Activated naive CD4-positive, alpha-beta T cell treated with anti-CD3 and anti-CD28 coated beads, Interleukin-2, amount 50 U/mL, for 72 hours (primary cell): ENCODE measurements at regions not wholly inside any gene's neighbourhood (a gene's known extent, or its start where the extent isn't known, plus 50 kb on each side); places are given as distances from the start of the nearest gene placed in this dataset.
"Not testable (repeated sequence)": the region's sequence is repeated elsewhere in the genome, so short reads cannot be mapped to it uniquely, and the experiment has no call there.

Experiments
- ATAC-seq, 2 donors: fragments of 150-1000 bp; cut with Tn5 transposase; 2 replicates each; pipeline ENCODE4 v1.10.0; 2021; ENCODE audit warnings: mild to moderate bottlenecking in 2 of 2, moderate library complexity in 2 of 2
- DNase-seq, 2 donors: peaks; one replicate each; pipeline ENCODE4 v3.0.0; 2021 to 2022; ENCODE audit warnings: low spot score in 2 of 2
- H3K27ac Mint-ChIP-seq, 2 donors: one replicate each; pipeline ENCODE4 v1.8.0; 2022; ENCODE audit warnings: mild to moderate bottlenecking in 2 of 2, mixed read lengths in 2 of 2
- H3K36me3 Mint-ChIP-seq, 2 donors: one replicate each; pipeline ENCODE4 v1.8.0; 2022; ENCODE audit warnings: mixed read lengths in 2 of 2
- H3K9me3 Mint-ChIP-seq, 2 donors: one replicate each; pipeline ENCODE4 v1.8.0; 2022; ENCODE audit warnings: mixed read lengths in 2 of 2

DNA sequence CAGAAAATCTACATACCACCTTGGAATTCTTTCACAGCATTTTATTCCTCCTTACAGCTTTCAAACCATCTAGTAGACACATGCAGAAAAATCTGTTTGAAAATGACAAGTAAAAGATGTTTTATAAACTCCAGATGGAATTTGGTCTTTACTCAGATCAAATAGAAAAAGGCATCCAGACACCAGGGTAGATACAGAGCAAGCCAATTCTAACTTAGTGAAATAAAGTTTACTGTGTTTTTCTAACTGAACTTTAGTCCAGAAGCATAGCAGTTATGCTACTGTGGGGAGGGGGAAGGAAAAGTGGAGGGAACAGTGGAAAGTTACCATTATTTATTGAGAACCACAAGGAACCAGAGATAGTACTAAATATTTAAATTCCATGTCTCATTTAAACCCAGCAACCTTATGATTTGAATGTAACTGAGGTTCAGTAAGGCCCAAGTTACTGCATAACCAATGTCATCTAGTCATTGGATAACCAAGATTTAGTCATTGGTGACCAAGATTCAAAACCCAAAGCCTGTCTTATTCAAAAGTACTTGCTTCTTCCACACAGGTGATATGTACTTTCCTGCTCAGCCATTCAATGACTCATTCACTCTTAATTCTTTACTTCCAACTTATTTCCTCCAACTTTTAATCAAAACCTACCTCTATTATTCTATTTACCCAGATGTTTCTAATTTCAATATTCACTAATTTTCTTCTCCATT, 57.7 kb downstream of the RAD51AP2 start:
- H3K36me3 Mint-ChIP-seq: no peaks in the 10 kb centered on the region
- ATAC-seq: no peak

DNA sequence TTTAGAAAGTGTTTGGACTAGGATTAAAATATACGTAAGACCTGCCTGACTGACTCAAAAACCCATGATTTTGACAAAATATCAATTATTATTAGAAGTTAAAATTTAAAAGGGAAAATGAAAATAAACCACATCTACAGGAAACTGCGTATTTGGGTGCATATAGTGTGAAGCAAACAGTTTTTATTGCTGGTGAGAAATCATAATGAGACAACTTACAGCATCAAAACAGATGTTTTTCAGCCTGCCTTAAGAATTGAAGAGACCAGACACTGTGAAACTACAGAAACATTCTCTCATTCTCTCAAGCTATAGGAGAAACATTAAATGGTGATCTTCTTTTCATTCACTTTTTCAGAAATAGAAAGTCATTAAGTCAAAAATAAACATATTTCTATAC, 62.9 kb downstream of the RAD51AP2 start:
- H3K9me3 Mint-ChIP-seq: peaks cover 4% of the 10 kb centered on the region in 2 donors
- ATAC-seq (no peak), DNase-seq (no peak)
- H3K36me3 Mint-ChIP-seq: no peaks in the 10 kb centered on the region
- H3K27ac Mint-ChIP-seq: no peak overlapping the region

More for the DNA sequence above, 57.7 kb downstream of the RAD51AP2 start:
- Mint-ChIP-seq H3K9me3 (peaks cover 6 to 7% of the 10 kb centered on the region in 2 donors), H3K27ac (no peak overlapping the region)
- DNase-seq: no peak

DNA sequence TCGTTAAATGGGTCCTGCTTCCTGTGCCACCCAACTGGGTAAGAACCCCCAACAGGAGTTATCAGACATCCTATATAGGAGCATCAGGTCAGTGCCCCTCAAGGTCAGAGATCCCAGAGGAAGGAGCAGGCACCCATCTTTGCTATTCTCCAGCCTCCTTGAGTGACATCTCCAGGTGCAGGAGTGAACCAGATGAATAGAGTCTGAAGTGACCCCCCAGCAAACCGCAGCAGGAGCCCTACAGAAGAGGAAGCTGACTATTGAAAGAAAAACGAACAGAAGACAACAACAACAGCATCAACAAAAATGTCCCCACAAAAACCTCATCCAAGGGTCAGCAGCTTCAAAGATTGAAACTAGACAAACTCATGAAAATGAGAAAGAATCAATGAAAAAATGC, 72.0 kb downstream of the RAD51AP2 start:
- peak overlapping the region in 1 of 2 donors; percentile 62 for H3K27ac Mint-ChIP-seq

DNA sequence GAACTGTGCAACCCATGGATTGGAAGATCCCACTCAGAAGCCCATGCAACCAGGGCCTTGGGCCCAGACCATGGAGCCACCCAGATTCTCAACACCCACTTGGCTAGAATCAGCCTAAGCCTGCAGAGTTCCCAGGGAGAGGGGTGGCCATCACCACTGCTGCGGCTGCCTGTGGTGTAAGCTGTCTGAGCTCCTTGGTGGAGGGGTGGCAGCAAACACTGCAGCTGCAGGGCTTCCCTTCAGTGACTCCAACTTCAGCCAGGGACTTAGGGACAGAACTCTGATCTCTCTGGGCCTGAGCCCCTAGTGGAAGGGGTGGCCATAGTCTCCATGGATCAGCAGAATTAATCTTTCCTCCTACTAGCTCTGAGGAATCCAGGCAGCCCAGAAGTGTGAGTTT, 72.5 kb downstream of the RAD51AP2 start:
- DNase-seq (no peak), ATAC-seq (no peak)
- peaks cover 15 to 20% of the 10 kb centered on the region in 2 donors for H3K9me3 Mint-ChIP-seq
- no peak overlapping the region for H3K27ac Mint-ChIP-seq
- peaks cover 0 to 6% of the 10 kb centered on the region in 2 donors for H3K36me3 Mint-ChIP-seq

More for the DNA sequence above, 72.0 kb downstream of the RAD51AP2 start:
- not testable (repeated sequence) for DNase-seq, ATAC-seq, H3K36me3 Mint-ChIP-seq
- peaks cover 15 to 20% of the 10 kb centered on the region in 2 donors for H3K9me3 Mint-ChIP-seq

DNA sequence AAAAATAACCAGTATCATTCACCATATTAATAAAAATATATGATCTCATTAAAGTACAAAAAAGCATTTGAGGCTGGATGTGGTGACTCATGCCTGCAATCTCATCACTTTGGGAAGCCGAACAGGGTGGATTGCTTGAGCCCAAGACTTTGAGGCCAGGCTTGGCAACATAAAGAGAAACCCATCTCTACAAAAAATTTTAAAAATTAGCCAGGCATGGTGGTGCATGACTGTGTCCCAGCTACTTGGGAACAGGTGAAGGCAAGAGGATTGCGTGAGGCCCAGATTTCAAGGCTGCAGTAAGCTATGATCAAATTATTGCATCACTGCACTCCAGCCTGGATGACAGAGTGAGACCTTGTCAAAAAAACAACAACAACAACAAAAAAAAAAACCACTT, 75.9 kb downstream of the RAD51AP2 start:
- Mint-ChIP-seq H3K9me3 (peaks cover 10 to 14% of the 10 kb centered on the region in 2 donors), H3K36me3 (no peaks in the 10 kb centered on the region), H3K27ac (no peak overlapping the region)
- DNase-seq: no peak
- no peak for ATAC-seq

DNA sequence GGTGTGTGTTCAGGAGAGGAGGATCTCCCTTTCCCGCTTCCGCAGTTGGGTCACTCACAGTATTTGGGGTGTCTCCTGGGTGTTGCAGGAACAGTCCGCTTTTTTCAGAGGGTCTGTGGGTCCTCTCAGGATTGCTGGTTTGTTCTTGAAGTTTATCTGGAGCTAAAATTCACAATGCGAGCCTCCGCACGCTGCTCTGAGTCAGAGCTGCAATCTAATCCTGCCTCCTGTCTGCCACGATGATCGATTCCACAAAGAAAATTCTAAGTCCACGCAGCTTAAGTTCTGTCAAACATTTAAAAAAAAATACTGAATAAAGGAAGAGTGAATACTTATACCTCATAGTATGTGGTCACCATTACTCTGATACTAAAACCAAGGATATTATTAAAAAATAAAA, 76.5 kb downstream of the RAD51AP2 start:
- ATAC-seq (no peak), DNase-seq (no peak)
- Mint-ChIP-seq H3K9me3 (peaks cover 10 to 12% of the 10 kb centered on the region in 2 donors), H3K27ac (no peak overlapping the region), H3K36me3 (no peaks in the 10 kb centered on the region)

DNA sequence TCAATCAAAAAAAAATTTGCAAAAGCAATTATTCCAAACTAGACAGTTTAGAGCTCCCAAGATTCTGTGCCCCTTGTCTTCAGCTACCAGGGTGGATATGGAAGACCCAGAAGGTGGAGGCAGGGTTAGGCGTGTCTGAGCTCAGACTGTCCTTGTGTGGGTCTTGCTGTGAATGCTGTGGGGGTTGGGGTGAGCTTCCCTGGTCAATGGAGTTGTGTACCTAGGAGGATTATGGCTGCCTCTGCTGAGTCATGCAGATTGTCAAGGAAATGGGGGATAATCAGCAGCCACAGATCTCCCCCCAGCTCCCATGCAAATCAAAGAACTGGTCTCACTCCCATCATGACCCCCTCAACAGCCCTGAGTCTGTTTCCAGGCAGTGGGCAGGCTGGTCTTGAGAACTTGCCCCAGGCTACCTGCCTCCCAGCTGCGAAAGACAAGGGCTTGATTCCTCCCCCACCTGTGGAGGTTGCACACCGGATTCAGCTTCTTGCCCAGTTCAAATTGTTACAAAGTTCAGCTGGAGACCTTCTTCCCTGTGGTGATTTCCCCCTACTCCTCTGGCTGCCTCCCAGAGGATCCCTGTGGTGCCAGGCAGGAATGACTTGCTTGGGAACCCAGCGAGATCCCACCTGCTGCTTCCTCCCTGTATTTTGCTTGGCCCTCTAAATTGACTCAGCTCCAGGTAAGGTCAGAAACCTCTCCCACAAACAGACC, 77.0 kb downstream of the RAD51AP2 start:
- Mint-ChIP-seq H3K27ac (no peak overlapping the region), H3K9me3 (peaks cover 5 to 10% of the 10 kb centered on the region in 2 donors), H3K36me3 (no peaks in the 10 kb centered on the region)
- no peak for DNase-seq
- no peak for ATAC-seq

DNA sequence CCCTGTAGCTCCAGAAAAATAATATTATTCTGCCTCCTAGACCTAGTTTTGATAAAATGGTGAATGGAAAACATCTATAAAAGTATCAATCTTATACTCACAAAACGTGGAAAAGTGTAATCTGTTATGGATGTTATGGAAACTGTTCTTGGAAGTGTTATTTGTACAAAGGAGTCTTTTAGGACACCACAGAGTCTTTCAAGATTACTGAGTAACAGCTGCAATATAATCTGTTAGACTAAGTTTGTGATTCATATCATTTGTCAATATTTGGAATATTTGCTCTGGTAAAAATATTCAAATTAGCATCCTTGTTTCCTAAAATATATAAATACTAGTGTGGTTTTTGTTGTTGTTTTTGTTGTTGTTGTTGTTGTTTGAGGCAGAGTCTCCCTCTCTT, 87.9 kb downstream of the RAD51AP2 start:
- no peak for DNase-seq
- ATAC-seq: no peak
- no peaks in the 10 kb centered on the region for H3K36me3 Mint-ChIP-seq
- no peak overlapping the region for H3K27ac Mint-ChIP-seq
- H3K9me3 Mint-ChIP-seq: no peaks in the 10 kb centered on the region

DNA sequence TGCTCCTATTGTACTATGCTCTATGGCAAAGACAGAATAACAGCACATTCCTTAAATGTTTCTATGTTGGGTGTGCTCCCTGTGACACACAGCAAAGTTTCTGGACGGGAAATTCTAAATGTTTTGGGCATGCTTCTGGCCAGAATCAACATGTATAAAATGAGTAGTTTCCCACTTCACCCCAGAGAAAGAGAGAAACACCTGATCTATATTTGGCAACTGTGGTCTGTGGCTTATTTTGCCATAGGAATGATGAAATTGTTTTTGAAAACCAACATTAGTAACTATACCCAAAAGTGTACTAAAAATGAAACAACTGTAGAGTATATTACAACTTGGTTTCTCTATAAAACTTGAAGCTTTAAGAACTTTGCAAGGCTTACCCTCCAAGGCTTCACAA, 89.1 kb downstream of the RAD51AP2 start:
- ATAC-seq (no peak), DNase-seq (no peak)
- Mint-ChIP-seq H3K9me3 (no peaks in the 10 kb centered on the region), H3K27ac (no peak overlapping the region), H3K36me3 (no peaks in the 10 kb centered on the region)

DNA sequence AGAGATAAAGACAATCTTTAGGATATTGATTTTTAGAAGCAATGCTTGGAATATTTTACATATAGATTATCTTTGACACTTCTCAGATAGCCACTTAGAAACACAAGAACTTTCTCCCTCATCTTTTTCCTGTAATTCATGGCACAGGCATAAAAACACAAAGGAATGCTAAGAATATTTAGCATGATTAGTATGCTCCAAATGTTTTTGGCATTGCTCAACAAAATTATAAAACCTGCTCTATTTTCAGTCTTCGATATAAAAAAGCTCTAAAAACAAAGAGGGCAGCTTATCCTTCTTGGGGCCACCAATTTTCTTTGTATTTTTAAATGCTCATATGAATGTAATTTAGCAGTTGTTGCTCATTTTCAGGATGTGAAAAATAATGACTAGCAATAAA, 90.8 kb downstream of the RAD51AP2 start:
- Mint-ChIP-seq H3K9me3 (no peaks in the 10 kb centered on the region), H3K36me3 (no peaks in the 10 kb centered on the region), H3K27ac (no peak overlapping the region)
- ATAC-seq (no peak), DNase-seq (no peak)

DNA sequence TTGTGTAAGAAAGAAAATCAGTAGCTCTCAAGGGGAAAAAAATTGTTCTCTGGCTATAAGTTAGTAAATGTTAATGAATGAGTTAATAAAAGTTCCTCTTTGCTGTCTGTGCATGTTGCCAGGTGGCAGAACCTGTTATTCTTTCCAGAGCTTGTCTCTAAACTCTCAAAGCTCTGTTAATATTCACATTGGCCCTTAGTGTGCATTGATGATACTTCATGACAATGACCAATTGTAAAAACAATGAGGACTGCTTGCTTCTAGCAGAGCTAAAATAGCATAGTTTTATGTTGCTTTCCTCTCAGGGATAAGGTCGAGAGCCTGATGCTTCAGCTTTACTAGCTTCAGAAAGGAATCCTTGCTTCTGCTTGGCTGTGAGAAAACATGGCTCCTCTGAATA, 91.5 kb downstream of the RAD51AP2 start:
- ATAC-seq: no peak
- DNase-seq: no peak
- Mint-ChIP-seq H3K27ac (no peak overlapping the region), H3K9me3 (no peaks in the 10 kb centered on the region), H3K36me3 (no peaks in the 10 kb centered on the region)

DNA sequence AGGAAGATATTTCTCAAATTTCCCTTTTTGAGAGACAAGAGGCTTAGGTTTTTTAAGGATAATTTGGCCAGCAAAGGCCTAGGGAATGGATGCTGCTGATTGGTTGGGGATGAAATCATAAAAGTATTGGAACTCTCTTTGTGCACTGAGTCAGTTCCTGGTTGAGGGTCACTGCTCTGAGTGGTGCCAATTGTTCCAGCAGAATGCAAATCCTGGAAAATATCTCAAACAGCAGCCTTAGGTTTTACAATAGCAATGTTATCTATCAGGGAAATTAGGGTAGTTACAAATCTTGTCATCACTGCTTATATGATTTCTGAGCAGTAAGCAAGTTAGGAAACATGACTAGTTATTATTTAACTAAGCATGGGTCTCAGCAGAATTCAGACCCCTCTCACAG, 96.2 kb downstream of the RAD51AP2 start:
- Mint-ChIP-seq H3K9me3 (no peaks in the 10 kb centered on the region), H3K36me3 (no peaks in the 10 kb centered on the region), H3K27ac (no peak overlapping the region)
- ATAC-seq (no peak), DNase-seq (no peak)

DNA sequence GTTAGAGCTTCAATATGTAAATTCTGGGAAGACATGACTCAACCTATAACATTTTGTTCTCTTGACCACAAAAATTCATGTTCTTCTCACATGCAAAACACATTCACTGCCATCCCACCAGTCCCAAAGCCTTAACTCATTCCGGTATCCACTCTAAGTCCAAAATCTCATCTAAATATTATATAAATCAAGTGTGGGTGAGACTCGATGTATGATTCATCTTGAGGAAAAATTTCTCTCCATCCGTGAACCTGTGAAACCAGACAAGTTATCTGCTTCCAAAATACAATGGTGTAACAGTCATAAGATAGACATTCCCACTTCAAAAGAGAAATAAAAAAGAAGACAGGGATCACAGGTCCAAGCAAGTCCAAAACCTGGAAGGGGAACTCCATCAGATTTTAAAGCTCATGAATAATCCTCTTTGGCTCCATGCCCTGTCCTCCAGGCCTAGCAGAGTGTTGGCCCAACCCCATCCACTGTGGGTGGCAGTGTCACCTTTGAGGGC, 101.3 kb downstream of the RAD51AP2 start:
- no peaks in the 10 kb centered on the region for H3K36me3 Mint-ChIP-seq
- no peak overlapping the region for H3K27ac Mint-ChIP-seq
- no peak for DNase-seq
- H3K9me3 Mint-ChIP-seq: peaks cover 4 to 7% of the 10 kb centered on the region in 2 donors
- ATAC-seq: no peak

DNA sequence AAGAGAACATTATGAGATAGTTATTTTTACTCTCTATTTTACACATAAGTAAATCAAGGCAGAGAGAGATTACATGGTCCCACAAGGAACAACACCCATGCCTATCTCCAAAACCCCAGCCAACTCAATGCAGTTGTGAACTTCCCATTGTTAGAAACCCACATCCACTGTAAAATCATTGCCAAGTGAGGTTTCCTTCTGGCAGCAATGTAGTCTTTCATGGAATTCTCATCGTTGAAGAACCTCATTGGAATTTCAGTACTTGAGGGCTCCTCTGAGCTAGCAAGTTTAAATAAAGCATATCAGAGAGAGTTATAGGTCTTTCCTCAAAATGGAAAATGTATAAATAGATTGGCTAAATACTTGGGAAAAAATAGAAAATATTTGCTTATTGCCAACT, 105.2 kb downstream of the RAD51AP2 start:
- ATAC-seq (no peak), DNase-seq (no peak)
- Mint-ChIP-seq H3K27ac (no peak overlapping the region), H3K9me3 (peaks cover 8 to 11% of the 10 kb centered on the region in 2 donors), H3K36me3 (no peaks in the 10 kb centered on the region)

DNA sequence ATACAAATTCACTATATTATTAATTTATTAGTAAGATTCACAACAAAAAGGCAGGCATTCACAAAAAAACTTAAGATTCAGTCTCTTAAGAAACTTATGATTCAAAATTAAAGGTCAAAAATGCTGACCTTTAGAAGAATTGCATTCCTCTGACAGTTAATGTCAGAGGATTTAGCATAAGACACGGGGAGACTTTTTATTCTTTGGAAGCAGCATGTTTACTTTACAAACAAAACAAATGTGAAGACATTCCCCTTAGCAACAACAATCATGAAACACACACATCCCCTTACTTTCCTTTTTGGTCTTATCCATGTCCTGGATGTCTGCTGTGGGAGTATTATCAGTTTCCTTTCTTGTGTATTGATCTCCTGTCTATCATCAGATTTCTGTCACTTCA, 117.1 kb downstream of the RAD51AP2 start:
- no peak for ATAC-seq
- H3K9me3 Mint-ChIP-seq: peaks cover 26 to 27% of the 10 kb centered on the region in 2 donors
- no peak overlapping the region for H3K27ac Mint-ChIP-seq
- no peak for DNase-seq
- H3K36me3 Mint-ChIP-seq: peaks cover 0 to 7% of the 10 kb centered on the region in 2 donors

DNA sequence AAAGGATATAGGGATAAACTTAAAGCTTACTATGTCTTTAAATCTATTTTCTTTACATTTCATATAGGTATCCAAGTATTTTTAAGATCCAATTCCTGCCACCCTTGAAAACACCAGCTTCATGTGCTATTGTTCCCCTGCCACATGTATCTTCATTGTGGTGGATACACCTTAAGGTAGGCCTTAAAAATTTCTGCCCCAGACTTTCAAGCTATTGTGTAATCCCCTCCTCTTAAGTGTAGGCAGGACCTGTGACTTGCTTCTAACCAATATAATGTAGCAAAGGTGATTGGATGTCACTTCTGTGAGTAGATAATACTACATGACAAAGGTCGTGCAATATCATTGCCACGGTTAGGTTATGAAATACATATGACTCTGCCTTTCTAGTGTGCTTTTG, 119.5 kb downstream of the RAD51AP2 start:
- DNase-seq (no peak), ATAC-seq (no peak)
- Mint-ChIP-seq H3K36me3 (peaks cover 0 to 7% of the 10 kb centered on the region in 2 donors), H3K27ac (no peak overlapping the region), H3K9me3 (peaks cover 18 to 21% of the 10 kb centered on the region in 2 donors)

DNA sequence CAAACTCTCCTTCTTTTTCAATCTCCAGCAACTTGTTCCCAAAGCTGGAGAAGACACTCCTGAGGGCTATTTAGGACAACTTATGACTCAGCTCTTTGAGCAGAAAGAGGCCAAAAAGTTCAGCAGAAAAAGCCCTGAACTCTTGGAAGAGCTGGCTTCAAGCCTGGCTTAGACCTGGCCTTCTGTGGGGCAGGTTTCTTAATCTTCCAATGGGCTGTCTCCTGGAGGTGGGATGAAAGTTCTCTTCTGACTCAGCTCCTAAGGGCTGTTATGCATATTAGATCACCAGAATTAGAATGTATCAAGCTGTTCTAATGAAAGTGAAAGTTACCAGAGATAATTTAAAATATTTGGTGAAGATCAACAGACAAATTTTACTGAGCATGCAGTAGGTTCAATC, 129.4 kb downstream of the RAD51AP2 start:
- Mint-ChIP-seq H3K27ac (no peak overlapping the region), H3K9me3 (peaks cover 3 to 12% of the 10 kb centered on the region in 2 donors), H3K36me3 (no peaks in the 10 kb centered on the region)
- ATAC-seq (no peak), DNase-seq (no peak)

DNA sequence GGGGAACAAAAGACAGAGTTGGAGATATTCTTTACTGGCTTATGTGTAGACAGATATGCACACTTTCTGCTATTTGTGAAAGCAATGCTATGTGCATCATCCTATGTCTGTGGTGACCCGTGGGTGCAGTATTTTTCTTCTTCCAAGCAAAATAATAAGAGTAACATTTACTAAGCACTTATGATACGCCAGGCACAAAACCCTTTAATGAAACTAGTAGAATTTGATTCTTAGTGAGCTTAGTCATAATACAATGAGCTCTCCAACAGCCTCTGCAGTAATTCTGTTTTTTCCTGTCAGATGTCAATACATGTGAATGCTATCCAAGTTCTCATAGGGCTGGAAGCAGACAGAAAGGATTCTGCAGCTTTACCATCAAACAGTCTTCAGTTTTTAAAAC, 130.6 kb downstream of the RAD51AP2 start:
- Mint-ChIP-seq H3K9me3 (peaks cover 3 to 8% of the 10 kb centered on the region in 2 donors), H3K27ac (no peak overlapping the region), H3K36me3 (no peaks in the 10 kb centered on the region)
- ATAC-seq: no peak
- no peak for DNase-seq
